Activated naive CD4-positive, alpha-beta T cell treated with anti-CD3 and anti-CD28 coated beads for 36 hours (primary cell): ENCODE measurements at regions not wholly inside any gene's neighbourhood (a gene's known extent, or its start where the extent isn't known, plus 50 kb on each side); places are given as distances from the start of the nearest gene placed in this dataset.

ENCODE experiments used
- CTCF ChIA-PET: fragments of 350-600 bp; sonication (Branson Sonifier 250); formaldehyde crosslinking; loops from one replicate; lab custom pipeline; 2021; ENCODE audit warnings: antibody characterized with exemption; lab: Charles Lee
- DNase-seq: peaks from one replicate; pipeline ENCODE4 v3.0.0-alpha.2; 2020
- H3K27ac Mint-ChIP-seq: one replicate; pipeline ENCODE4 v1.8.0; 2021; ENCODE audit warnings: mild to moderate bottlenecking, mixed read lengths
- H3K27me3 Mint-ChIP-seq: one replicate; pipeline ENCODE4 v1.8.0; 2021; ENCODE audit warnings: low read depth, mixed read lengths
- H3K36me3 Mint-ChIP-seq: one replicate; pipeline ENCODE4 v1.8.0; 2021; ENCODE audit warnings: low read depth, mixed read lengths
- H3K4me1 Mint-ChIP-seq: one replicate; pipeline ENCODE4 v1.8.0; 2021; ENCODE audit warnings: low read depth, mixed read lengths
- H3K4me3 Mint-ChIP-seq: one replicate; pipeline ENCODE4 v1.8.0; 2021; ENCODE audit warnings: mild to moderate bottlenecking, moderate library complexity, mixed read lengths
- H3K9me3 Mint-ChIP-seq: one replicate; pipeline ENCODE4 v1.8.0; 2021; ENCODE audit warnings: mixed read lengths
- intact Hi-C: fragments of 100-400 bp; cut with micrococcal nuclease; formaldehyde crosslinking; loops from one replicate; pipeline ENCODE4 v1.15.1; 2023

DNA sequence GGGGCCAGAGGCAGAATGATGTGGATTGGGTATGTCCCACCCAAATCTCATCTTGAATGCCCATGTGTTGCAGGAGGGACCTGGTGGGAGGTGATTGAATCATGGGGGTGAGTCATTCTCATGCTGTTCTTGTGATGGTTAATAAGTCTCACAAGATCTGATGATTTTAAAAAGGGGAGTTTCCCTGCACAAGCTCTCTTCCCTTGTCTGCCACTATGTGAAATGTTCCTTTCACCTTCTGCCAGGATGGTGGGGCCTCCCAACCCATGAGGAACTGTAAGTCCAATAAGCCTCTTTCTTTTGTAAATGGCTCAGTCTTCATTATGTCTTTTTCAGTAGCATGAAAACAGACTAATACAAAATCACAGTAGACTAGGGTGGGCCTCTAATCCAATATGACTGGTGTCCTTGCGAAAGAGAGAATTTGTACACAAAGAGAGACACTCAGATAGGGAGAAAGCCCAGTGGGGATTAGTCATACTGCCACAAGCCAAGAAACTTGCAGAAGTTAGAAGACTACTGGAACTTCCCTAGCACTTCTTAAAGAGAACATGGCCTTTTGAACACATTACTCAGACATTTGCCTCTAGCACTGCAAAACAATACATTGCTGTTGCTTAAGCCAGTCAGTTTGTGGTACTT lies 68.4 kb downstream of the ANXA1 start:
- no peaks in the 10 kb centered on the region for H3K9me3 Mint-ChIP-seq
- no peaks in the 10 kb centered on the region for H3K36me3 Mint-ChIP-seq
- H3K27me3 Mint-ChIP-seq = peaks cover 44% of the 10 kb centered on the region
- CTCF ChIA-PET = interaction anchor here (0.7 kb wide), 1 partner anchor 85 kb away, joined by 3 read pairs; no protein-coding TSS in a partner anchor
- H3K27ac Mint-ChIP-seq = peak overlapping the region; percentile 91
- peaks cover 27% of the 10 kb centered on the region for H3K4me1 Mint-ChIP-seq
- DNase-seq = peak; percentile 61
- intact Hi-C loops = loop anchor here (1.0 to 5.0 kb wide), 6 partner anchors 66 to 1807 kb away; partner anchors contain the start of gene CARNMT1
- no peak overlapping the region for H3K4me3 Mint-ChIP-seq

DNA sequence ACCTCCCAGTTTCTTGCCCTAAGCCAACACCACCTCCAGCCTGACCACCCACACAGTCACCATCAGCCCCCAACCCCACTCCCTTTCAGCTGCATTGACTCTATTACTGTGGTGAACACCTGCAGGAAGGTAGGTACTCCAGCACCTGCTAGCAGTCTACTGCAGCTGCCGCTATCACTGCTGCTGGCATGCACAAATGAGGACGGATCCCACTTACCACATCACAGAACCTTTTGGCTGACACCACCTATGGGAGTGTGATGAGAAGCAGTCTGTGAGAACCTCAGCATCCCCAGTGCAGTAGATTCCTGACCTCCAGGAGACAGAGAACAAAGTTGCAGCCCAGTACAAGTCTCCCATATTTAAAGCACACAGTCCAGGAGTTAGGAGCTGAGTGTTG lies 71.9 kb downstream of the ANXA1 start:
- Mint-ChIP-seq H3K9me3 (peaks cover 1% of the 10 kb centered on the region), H3K4me3 (no peak overlapping the region), H3K27ac (no peak overlapping the region), H3K36me3 (no peaks in the 10 kb centered on the region), H3K4me1 (peaks cover 17% of the 10 kb centered on the region), H3K27me3 (peaks cover 36% of the 10 kb centered on the region)
- CTCF ChIA-PET = no interaction called here
- intact Hi-C loops = loop anchor here (5.0 kb wide), 1 partner anchor 1804 kb away; the partner anchor contains the start of gene CARNMT1
- no peak for DNase-seq

DNA sequence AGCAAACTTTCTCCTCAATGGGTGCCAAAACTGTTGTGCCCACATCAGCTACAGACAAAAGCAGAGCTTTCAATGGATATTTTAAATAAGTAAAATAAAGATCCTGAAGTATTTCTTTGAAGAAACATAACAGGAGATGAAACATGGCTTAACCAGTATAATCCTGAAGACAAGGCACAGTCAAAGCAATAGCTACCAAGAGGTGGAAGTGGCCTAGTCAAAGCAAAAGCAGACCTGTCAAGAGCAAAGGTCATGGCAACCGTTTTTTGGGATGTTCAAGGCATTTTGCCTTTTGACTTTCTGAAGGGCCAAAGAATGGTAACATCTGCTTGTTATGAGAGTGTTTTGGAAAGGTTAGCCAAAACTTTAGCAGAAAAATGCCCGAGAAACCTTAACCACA lies 77.9 kb downstream of the ANXA1 start:
- Mint-ChIP-seq H3K4me1 (no peaks in the 10 kb centered on the region), H3K36me3 (no peaks in the 10 kb centered on the region), H3K9me3 (peaks cover 1% of the 10 kb centered on the region), H3K27ac (no peak overlapping the region), H3K27me3 (peaks cover 24% of the 10 kb centered on the region), H3K4me3 (no peak overlapping the region)
- CTCF ChIA-PET = no interaction called here
- DNase-seq = no peak
- intact Hi-C loops = no loop called here

DNA sequence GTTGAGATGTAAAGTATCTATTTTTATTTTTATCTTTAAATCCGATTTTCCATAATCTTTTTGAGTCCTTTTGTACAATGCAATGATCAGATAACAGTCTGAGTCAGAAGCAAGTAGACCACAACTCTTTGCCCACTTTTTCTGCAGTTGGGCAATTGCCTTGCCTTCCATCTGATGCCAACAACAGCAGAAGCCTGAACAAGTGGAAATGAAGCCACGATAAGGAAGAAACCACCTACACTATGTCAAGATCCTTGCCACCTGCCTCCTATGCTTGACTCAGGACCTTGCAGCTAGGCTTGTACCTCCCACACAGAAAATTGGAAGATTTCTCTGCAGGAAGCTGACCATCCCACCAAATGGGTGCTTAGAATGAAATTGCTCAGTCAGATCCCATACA lies 78.6 kb downstream of the ANXA1 start:
- DNase-seq = no peak
- H3K9me3 Mint-ChIP-seq = peaks cover 1% of the 10 kb centered on the region
- H3K27ac Mint-ChIP-seq = no peak overlapping the region
- no peak overlapping the region for H3K4me3 Mint-ChIP-seq
- intact Hi-C loops = no loop called here
- H3K4me1 Mint-ChIP-seq = no peaks in the 10 kb centered on the region
- H3K27me3 Mint-ChIP-seq = peaks cover 18% of the 10 kb centered on the region
- no peaks in the 10 kb centered on the region for H3K36me3 Mint-ChIP-seq
- CTCF ChIA-PET = no interaction called here

DNA sequence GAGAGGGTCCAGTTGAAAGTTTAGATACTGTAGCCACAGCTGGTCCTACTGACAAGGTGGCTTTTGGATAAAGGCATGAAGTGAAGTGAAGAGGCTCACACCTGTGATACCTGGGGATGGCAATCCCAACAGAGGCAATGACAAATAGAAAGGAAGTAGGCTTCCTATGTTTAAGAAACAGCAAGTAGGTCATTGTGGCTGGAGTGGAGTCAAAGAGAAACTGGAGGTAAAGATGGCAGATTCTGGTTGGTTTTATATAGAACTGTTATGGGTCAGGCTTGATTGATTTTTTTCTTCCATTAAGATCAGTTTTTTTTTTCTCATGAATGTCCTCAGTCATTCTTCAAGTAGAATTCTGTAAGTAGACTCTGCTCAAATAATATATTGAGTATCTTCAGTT lies 79.5 kb downstream of the ANXA1 start:
- Mint-ChIP-seq H3K4me1 (no peaks in the 10 kb centered on the region), H3K27ac (no peak overlapping the region), H3K4me3 (no peak overlapping the region), H3K36me3 (no peaks in the 10 kb centered on the region), H3K9me3 (peaks cover under 1% of the 10 kb centered on the region), H3K27me3 (peaks cover 20% of the 10 kb centered on the region)
- intact Hi-C loops = no loop called here
- DNase-seq = no peak
- CTCF ChIA-PET = no interaction called here

DNA sequence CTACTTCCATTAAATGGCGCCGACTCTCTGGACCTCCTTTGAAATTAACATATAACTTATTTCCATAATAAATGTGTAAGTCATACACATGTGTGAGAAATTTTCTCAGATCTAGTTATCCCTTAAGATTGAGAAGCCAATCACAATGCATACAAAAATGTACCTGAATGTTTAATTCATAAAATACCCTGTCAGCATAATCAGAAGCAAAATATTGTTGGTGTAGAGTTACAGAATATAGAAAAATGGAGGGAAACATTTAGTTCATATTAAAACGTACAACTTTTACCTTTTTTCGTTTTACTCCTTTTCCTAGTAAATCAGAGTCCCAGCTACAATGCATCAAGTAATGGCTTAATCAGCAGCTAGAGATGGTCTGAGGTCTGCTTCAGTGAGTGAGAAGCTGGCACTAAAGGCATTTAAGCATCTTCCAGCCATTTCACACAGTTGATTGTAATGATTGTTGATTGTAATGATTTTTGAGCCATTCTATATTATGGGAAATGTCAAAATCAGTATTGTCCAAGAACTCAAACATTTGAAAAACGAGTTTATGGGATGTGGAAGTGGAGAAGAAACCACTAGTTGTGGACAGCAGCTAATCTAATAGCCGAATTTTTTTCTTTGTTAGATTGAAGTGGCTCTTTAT lies 81.8 kb downstream of the ANXA1 start:
- Mint-ChIP-seq H3K9me3 (no peaks in the 10 kb centered on the region), H3K27me3 (peaks cover 17% of the 10 kb centered on the region), H3K27ac (no peak overlapping the region), H3K4me3 (no peak overlapping the region), H3K4me1 (no peaks in the 10 kb centered on the region), H3K36me3 (no peaks in the 10 kb centered on the region)
- intact Hi-C loops = no loop called here
- no peak for DNase-seq
- CTCF ChIA-PET = no interaction called here

DNA sequence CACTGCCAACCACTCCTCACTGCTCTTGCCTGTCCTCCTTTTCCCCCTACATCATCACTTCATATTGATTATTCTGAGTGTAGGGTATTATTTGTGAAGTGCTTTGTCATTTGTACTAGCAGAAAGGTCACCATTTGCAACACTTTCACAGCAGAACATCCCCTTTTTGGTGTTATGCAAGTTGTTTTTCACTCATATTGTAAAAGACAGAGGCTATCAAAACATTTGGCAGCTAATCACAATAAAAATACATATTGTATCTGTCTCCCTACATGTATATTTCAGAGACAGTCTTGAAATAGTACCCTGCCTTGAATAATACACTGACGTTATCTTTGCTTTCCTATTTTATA lies 82.3 kb downstream of the ANXA1 start:
- CTCF ChIA-PET = no interaction called here
- intact Hi-C loops = no loop called here
- no peak overlapping the region for H3K4me3 Mint-ChIP-seq
- H3K27ac Mint-ChIP-seq = no peak overlapping the region
- no peaks in the 10 kb centered on the region for H3K4me1 Mint-ChIP-seq
- no peaks in the 10 kb centered on the region for H3K36me3 Mint-ChIP-seq
- H3K27me3 Mint-ChIP-seq = peaks cover 17% of the 10 kb centered on the region
- DNase-seq = no peak
- no peaks in the 10 kb centered on the region for H3K9me3 Mint-ChIP-seq

DNA sequence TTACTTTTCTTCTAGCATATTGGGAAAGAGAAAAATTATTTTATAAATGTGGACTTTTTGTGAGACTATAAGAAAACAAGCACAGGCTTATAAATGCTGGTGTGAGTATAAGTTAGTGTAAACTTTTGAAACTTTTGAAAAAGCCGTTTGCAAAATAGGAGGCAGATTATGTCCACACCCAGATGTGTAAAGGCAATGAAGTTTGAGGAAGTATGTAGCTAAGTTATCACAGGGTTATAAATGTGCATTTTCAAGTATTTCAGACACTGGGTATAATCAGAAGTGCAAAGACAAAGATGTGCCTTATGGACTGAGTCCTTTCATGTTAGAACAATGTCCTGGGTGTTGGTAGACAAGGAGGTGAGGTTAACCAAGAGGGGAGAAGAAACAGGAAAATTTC lies 85.5 kb downstream of the ANXA1 start:
- DNase-seq = no peak
- Mint-ChIP-seq H3K4me1 (no peaks in the 10 kb centered on the region), H3K27me3 (peaks cover 16% of the 10 kb centered on the region), H3K4me3 (no peak overlapping the region), H3K27ac (no peak overlapping the region), H3K36me3 (no peaks in the 10 kb centered on the region), H3K9me3 (no peaks in the 10 kb centered on the region)
- CTCF ChIA-PET = no interaction called here
- intact Hi-C loops = no loop called here

DNA sequence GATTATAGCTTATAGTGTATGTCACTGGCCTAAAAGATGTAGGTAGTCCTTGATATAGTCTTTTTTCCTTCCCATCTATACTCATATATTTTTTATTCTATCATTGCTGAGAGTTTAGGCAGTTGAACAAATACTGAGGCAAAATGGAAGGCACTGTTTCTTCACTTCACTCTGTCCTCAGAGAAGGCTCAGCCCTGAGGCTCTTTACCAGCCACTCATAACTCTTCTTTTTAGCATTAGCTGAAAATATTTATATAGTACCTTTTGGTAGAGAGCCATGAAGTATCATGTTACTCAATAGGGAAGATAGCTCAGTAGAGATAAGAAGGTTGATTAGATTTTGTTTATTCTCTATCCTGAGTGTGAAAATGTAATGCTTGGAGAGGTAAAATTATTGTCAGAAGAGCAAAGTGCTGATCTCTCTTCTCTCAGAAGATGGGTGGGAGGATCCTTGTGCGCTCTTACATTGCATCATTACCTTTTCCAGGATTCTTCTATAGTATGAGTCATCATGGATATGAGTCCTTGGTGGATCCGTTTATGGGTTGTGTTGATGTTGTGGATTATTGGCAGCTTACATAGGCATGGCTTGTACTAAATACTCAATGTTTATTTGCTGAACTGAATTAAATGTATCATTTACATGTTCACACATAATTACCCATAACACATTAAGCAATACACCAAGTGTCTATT lies 88.1 kb downstream of the ANXA1 start:
- CTCF ChIA-PET = interaction anchor here (0.7 kb wide), 1 partner anchor 30 kb away, joined by 3 read pairs; no protein-coding TSS in a partner anchor
- intact Hi-C loops = no loop called here
- no peak overlapping the region for H3K27ac Mint-ChIP-seq
- peaks cover 18% of the 10 kb centered on the region for H3K27me3 Mint-ChIP-seq
- no peaks in the 10 kb centered on the region for H3K4me1 Mint-ChIP-seq
- no peaks in the 10 kb centered on the region for H3K36me3 Mint-ChIP-seq
- no peak for DNase-seq
- no peaks in the 10 kb centered on the region for H3K9me3 Mint-ChIP-seq
- H3K4me3 Mint-ChIP-seq = no peak overlapping the region

DNA sequence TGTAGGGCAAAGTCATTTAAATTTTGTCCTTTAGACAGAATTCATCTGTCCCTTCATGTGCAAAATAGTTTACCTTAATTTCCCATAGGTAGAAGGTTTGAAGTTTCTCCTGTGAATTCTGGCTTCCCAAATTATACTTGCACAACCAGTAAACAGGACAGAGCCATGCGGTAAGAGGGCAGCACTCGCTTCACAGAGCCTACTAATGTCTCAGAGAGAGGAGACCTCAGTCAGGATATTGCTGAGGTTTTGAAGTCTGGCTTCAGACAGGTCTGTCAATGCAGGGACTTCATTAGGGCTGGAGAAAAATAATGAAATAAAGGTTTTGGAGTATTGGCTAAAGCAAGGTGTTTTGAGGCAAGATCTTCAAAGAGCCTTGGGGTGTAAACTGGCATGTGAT lies 91.4 kb downstream of the ANXA1 start:
- Mint-ChIP-seq H3K4me1 (no peaks in the 10 kb centered on the region), H3K4me3 (no peak overlapping the region), H3K27ac (no peak overlapping the region), H3K27me3 (peaks cover 11% of the 10 kb centered on the region), H3K36me3 (no peaks in the 10 kb centered on the region), H3K9me3 (no peaks in the 10 kb centered on the region)
- CTCF ChIA-PET = no interaction called here
- intact Hi-C loops = no loop called here
- DNase-seq = no peak

DNA sequence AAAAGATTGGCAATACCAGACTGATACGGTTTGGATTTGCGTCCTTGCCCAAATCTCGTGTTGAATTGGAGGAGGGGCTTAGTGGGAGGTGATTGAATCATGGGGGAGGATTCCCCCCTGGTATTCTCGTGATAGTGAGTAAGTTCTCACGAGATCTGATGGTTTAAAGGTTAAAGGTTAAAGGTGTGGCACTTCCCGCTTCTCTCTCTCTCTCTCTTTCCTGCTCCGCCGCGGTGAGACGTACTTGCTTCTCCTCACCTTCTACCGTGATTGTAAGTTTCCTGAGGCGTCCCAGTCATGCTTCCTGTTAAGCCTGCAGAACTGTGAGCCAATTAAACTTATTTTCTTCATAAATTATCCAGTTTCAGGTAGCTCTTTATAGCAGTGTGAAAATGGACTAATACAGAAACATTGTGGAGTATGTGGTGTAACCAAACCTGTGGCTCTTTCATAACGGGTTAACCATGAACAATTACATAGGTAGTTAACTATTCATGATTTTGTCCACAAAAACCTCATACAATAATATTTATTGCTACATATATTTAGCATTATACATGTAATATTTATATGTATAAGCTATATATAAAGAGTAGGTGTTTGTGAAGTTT lies 107.5 kb downstream of the ANXA1 start:
- intact Hi-C loops = no loop called here
- Mint-ChIP-seq H3K36me3 (no peaks in the 10 kb centered on the region), H3K4me1 (no peaks in the 10 kb centered on the region), H3K9me3 (no peaks in the 10 kb centered on the region), H3K27ac (no peak overlapping the region), H3K27me3 (peaks cover 4% of the 10 kb centered on the region), H3K4me3 (no peak overlapping the region)
- CTCF ChIA-PET = no interaction called here
- DNase-seq = no peak

DNA sequence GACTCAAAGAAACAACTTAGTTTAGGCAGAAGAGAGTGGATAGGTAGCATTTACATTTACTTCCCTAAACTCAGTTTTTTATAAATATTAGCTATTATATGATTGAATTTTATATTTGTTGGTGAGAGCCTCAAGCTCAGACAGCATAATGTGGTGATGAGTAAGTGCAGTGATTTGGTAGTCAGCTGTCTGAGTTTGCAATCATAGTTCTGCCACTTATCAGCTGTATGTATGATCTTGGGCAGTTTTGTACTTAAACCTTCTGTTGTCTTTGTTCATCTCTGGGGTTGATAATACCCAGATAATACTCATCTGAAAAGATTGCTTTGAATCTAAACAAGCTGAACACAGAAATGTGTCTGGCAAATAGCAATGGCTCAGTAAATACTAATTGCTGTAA lies 108.8 kb downstream of the ANXA1 start:
- no peak overlapping the region for H3K4me3 Mint-ChIP-seq
- CTCF ChIA-PET = no interaction called here
- H3K9me3 Mint-ChIP-seq = no peaks in the 10 kb centered on the region
- no peak overlapping the region for H3K27ac Mint-ChIP-seq
- peaks cover 2% of the 10 kb centered on the region for H3K27me3 Mint-ChIP-seq
- H3K36me3 Mint-ChIP-seq = no peaks in the 10 kb centered on the region
- H3K4me1 Mint-ChIP-seq = no peaks in the 10 kb centered on the region
- no peak for DNase-seq
- intact Hi-C loops = no loop called here
